Esophagus muscularis mucosa (tissue), 4 donors: ENCODE measurements at regions not wholly inside any gene's neighbourhood (a gene's known extent, or its start where the extent isn't known, plus 50 kb on each side); places are given as distances from the start of the nearest gene placed in this dataset.

Experiments
- DNase-seq: peaks from one replicate; pipeline ENCODE4 v3.0.0-alpha.2; 2017; ENCODE audit errors: extremely low spot score
- H3K27ac ChIP-seq, 4 donors: fragments of 200-600 bp; sonication (generic); replicated peaks in 1 of 4; 1 replicate in 3 of 4; 2 replicates in 1 of 4; pipeline ENCODE4 v1.5.1; 2016 to 2019; ENCODE audit warnings: mild to moderate bottlenecking in 1 of 4
- H3K27me3 ChIP-seq, 4 donors: fragments of 200-600 bp; sonication (generic); one replicate each; pipeline versions ENCODE4 v1.5.1 to v1.6.0; 2016 to 2019
- H3K36me3 ChIP-seq, 4 donors: fragments of 200-600 bp; sonication (generic); one replicate each; pipeline ENCODE4 v1.5.1; 2016 to 2019
- H3K4me1 ChIP-seq, 4 donors: fragments of 200-600 bp; sonication (generic); one replicate each; pipeline ENCODE4 v1.5.1; 2016 to 2019
- H3K4me3 ChIP-seq, 4 donors: fragments of 200-600 bp; sonication (generic); 1 replicate in 2 of 4; 2 replicates in 2 of 4; pipeline ENCODE4 v1.5.1; 2016 to 2019; ENCODE audit warnings: mild to moderate bottlenecking in 4 of 4, moderate library complexity in 1 of 4
- H3K9me3 ChIP-seq, 4 donors: fragments of 200-600 bp; sonication (generic); 1 replicate in 3 of 4; 2 replicates in 1 of 4; pipeline ENCODE4 v1.5.1; 2016 to 2019
- CTCF ChIP-seq, 3 experiments: fragments of 200-600 bp in 2 of 3; fragments of 450-650 bp in 1 of 3; sonication (generic) in 2 of 3; IDR thresholded peaks; one replicate each; pipeline ENCODE4 v1.5.1; 2017 to 2019; ENCODE audit warnings: antibody characterized with exemption in 3 of 3, mild to moderate bottlenecking in 2 of 3, moderate library complexity in 1 of 3
- EP300 ChIP-seq: sonication (generic); formaldehyde crosslinking; IDR thresholded peaks from one replicate; pipeline ENCODE4 v1.6.1; 2017; ENCODE audit warnings: antibody characterized with exemption
- POLR2A ChIP-seq: fragments of 450-650 bp; IDR thresholded peaks from one replicate; pipeline ENCODE4 v1.6.1; 2017; ENCODE audit warnings: antibody characterized with exemption, moderate library complexity, mild to moderate bottlenecking, low read depth
- POLR2AphosphoS5 ChIP-seq, 2 donors: sonication (generic); formaldehyde crosslinking; IDR thresholded peaks; one replicate each; pipeline ENCODE4 v1.6.1; 2017; ENCODE audit warnings: antibody characterized with exemption in 2 of 2
- WGBS: methylation state at CpG from one replicate; pipeline ENCODE4 v1.1.5; 2018; 5-methylcytosine and 5-hydroxymethylcytosine counted together
- intact Hi-C: fragments of 100-400 bp; cut with DNase I; formaldehyde crosslinking; loops from one replicate; pipeline ENCODE4 v1.15.1; 2023

GRCh38 chr10:64529003-64529350 lies 1007.8 kb downstream of the REEP3 start:
- H3K27ac ChIP-seq, result no peak overlapping the region
- no peaks in the 10 kb centered on the region for H3K4me1 ChIP-seq
- TF ChIP-seq CTCF (IDR thresholded peaks at IDR 0.05) (no peak), EP300 (no peak), POLR2A (no peak), POLR2AphosphoS5 (IDR thresholded peaks at IDR 0.05) (no peak)
- WGBS, result 67% methylated on average over 1 of the region's 1 CpG
- intact Hi-C loops, result no loop called here
- no peaks in the 10 kb centered on the region for H3K9me3 ChIP-seq
- no peaks in the 10 kb centered on the region for H3K27me3 ChIP-seq
- no peaks in the 10 kb centered on the region for H3K36me3 ChIP-seq
- no peak overlapping the region for H3K4me3 ChIP-seq
- no peak for DNase-seq

DNA sequence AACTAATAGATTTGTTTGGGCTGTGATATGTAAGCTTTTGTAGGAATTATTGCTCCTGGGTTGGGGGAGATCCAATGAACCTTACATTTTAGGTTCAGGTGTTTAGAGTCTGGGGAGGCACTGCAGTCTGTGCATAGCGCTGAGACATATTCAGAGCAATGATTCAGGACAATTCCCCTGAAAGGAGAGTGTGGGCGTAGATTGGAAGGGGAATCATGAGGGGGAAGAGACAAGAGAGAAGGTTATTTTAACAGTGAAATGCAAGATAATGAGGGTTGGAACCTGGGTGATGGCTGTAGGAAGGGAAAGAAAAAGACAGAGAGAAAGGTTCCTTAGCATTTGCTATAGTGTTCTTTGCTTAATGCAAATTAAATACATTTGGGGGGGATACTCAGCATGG lies 1013.4 kb downstream of the REEP3 start:
- H3K4me1 ChIP-seq, result no peaks in the 10 kb centered on the region
- H3K36me3 ChIP-seq, result no peaks in the 10 kb centered on the region
- H3K27ac ChIP-seq, result no peak overlapping the region
- intact Hi-C loops, result no loop called here
- no peak for TF ChIP-seq POLR2AphosphoS5 (IDR thresholded peaks at IDR 0.05)
- no peak for TF ChIP-seq EP300
- no peak for TF ChIP-seq POLR2A
- no peak for TF ChIP-seq CTCF (IDR thresholded peaks at IDR 0.05)
- no peaks in the 10 kb centered on the region for H3K9me3 ChIP-seq
- H3K27me3 ChIP-seq, result no peaks in the 10 kb centered on the region
- WGBS, result 74% methylated on average over 2 of the region's 2 CpGs
- DNase-seq, result no peak
- no peak overlapping the region for H3K4me3 ChIP-seq

- Histone ChIP-seq H3K4me1 (no peaks in the 10 kb centered on the region), H3K4me3 (no peak overlapping the region), H3K36me3 (no peaks in the 10 kb centered on the region), H3K27ac (no peak overlapping the region), H3K9me3 (no peaks in the 10 kb centered on the region), H3K27me3 (no peaks in the 10 kb centered on the region)
- no peak for TF ChIP-seq POLR2AphosphoS5 (IDR thresholded peaks at IDR 0.05)
- TF ChIP-seq EP300, result no peak
- no peak for TF ChIP-seq POLR2A
- no peak for TF ChIP-seq CTCF (IDR thresholded peaks at IDR 0.05)
- no peak for DNase-seq
- WGBS, result 90% methylated on average over 9 of the region's 9 CpGs
- intact Hi-C loops, result no loop called here
These were observed 1014.1 kb downstream of the REEP3 start for GRCh38 chr10:64535131-64535867.

DNA sequence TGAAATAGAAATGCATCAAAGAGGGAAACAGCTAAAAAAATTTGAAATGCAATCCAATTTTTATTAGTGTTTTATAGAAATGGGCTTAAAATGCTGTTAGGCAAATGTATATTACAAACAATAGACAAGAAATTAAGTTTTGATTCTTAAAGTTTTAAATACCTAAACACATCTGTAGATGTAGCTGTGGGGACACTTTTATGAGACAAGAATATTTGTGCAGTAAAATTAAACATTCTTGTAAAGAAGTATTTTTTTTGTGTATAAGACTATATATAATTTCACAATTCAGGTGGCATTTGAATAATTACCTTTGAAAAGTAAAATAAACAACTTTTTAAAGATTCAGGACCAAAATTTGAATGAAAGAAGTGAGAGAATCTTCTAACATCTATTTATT lies 1015.9 kb downstream of the REEP3 start:
- H3K9me3 ChIP-seq, result no peaks in the 10 kb centered on the region

More for the DNA sequence above, 1015.9 kb downstream of the REEP3 start:
- intact Hi-C loops, result no loop called here
- Histone ChIP-seq H3K36me3 (no peaks in the 10 kb centered on the region), H3K4me3 (no peak overlapping the region), H3K27me3 (no peaks in the 10 kb centered on the region), H3K27ac (no peak overlapping the region), H3K4me1 (no peaks in the 10 kb centered on the region)
- no peak for DNase-seq
- no peak for TF ChIP-seq EP300
- TF ChIP-seq CTCF (IDR thresholded peaks at IDR 0.05), result no peak
- no peak for TF ChIP-seq POLR2AphosphoS5 (IDR thresholded peaks at IDR 0.05)
- no peak for TF ChIP-seq POLR2A
